K562 (cell line): ENCODE measurements at regions not wholly inside any gene's neighbourhood (a gene's known extent, or its start where the extent isn't known, plus 50 kb on each side); places are given as distances from the start of the nearest gene placed in this dataset.

Source experiments
- ATAC-seq: fragments of 200-7000 bp; cut with Tn5 transposase; 3 replicates; pipeline ENCODE4 v1.9.1; 2020; ENCODE audit warnings: moderate library complexity
- BruUV-seq: library from RNA; stranded (reverse); fragments of 400-500 nt; replicated peaks from 2 replicates; lab custom pipeline; 2021; lab: Mats Ljungman, UMichigan
- CTCF ChIA-PET: fragments of 300-600 bp; formaldehyde crosslinking; extraction: SDS; loops from one replicate; lab custom pipeline; 2021; ENCODE audit warnings: low intra/inter-chr PET ratio; lab: Yijun Ruan, JAX
- POLR2A ChIA-PET: fragments of 300-600, 350-650 bp; sonication (Branson Sonifier 250); formaldehyde crosslinking; extraction: SDS; loops from one replicate; lab custom pipeline; 2021; ENCODE audit warnings: antibody characterized with exemption, inconsistent platforms; lab: Yijun Ruan, JAX
- DNase-seq, 4 experiments: peaks; one replicate each; pipeline versions ENCODE4 v3.0.0 to v3.0.0-alpha.2; 2011 to 2018; ENCODE audit warnings: low spot score in 3 of 4, mixed read lengths in 3 of 4; ENCODE audit errors: extremely low read depth in 1 of 4
- FAIRE-seq: peaks from 2 replicates; lab custom pipeline; 2011; peaks lifted over from hg19 to GRCh38; lab: Jason Lieb, UNC
- H2AFZ ChIP-seq: 2 replicates; pipeline ENCODE4 v1.6.0; 2011; ENCODE audit warnings: low read depth, low read length, control low read depth, inconsistent platforms
- H3K27ac ChIP-seq: fragments of 200-600 bp; 3 replicates; pipeline ENCODE4 v1.8.0; 2011; ENCODE audit warnings: low read depth, mild to moderate bottlenecking, control low read depth, inconsistent platforms, low read length, moderate library complexity, mixed read lengths; ENCODE audit errors: extremely low read depth
- H3K27me3 ChIP-seq, 2 experiments: fragments of 300-600 bp in 1 of 2; 2 replicates in 1 of 2; 3 replicates in 1 of 2; pipeline versions ENCODE4 v1.6.0 to v1.8.0; 2011; ENCODE audit warnings: inconsistent platforms in 2 of 2, low read length in 2 of 2, mild to moderate bottlenecking in 1 of 2, mixed read lengths in 1 of 2, moderate library complexity in 1 of 2; ENCODE audit not compliant: control insufficient read depth in 2 of 2, insufficient read depth in 2 of 2
- H3K36me3 ChIP-seq: fragments of 300-600 bp; 3 replicates; pipeline ENCODE4 v1.8.0; 2011; ENCODE audit warnings: mild to moderate bottlenecking, low read length, inconsistent platforms; ENCODE audit not compliant: control insufficient read depth, insufficient read depth
- H3K4me1 ChIP-seq, 2 experiments: fragments of 200-600 bp in 1 of 2; replicated peaks in 1 of 2; 2 replicates in 1 of 2; 3 replicates in 1 of 2; pipeline versions ENCODE4 v1.5.1 to v1.8.0; 2011; ENCODE audit warnings: inconsistent platforms in 2 of 2, low read length in 2 of 2, mild to moderate bottlenecking in 1 of 2, mixed read lengths in 1 of 2, moderate library complexity in 1 of 2; ENCODE audit not compliant: control insufficient read depth in 2 of 2, insufficient read depth in 2 of 2
- H3K4me2 ChIP-seq: 2 replicates; pipeline ENCODE4 v1.6.1; 2011; ENCODE audit warnings: low read length, control low read depth, inconsistent platforms, mixed read lengths; ENCODE audit not compliant: insufficient read depth
- H3K4me3 ChIP-seq: fragments of 200-600 bp; sonication (generic), shearing (Covaris generic); 2 replicates; pipeline ENCODE4 v1.5.1; 2016; ENCODE audit warnings: control low read depth, inconsistent platforms
- H3K79me2 ChIP-seq: fragments of 200-600 bp; 3 replicates; pipeline ENCODE4 v1.8.0; 2011; ENCODE audit warnings: low read length, inconsistent platforms; ENCODE audit not compliant: control insufficient read depth, insufficient read depth
- H3K9ac ChIP-seq, 2 experiments: 2 replicates each; pipeline versions ENCODE4 v1.6.0 to v1.6.1; 2011; ENCODE audit warnings: low read depth in 2 of 2, low read length in 2 of 2, control low read depth in 1 of 2, inconsistent platforms in 1 of 2, mild to moderate bottlenecking in 1 of 2, mixed read lengths in 1 of 2; ENCODE audit not compliant: insufficient read depth in 1 of 2
- H3K9me1 ChIP-seq: one replicate; pipeline ENCODE4 v1.6.0; 2011; ENCODE audit warnings: inconsistent platforms, mild to moderate bottlenecking, low read length, moderate library complexity; ENCODE audit not compliant: control insufficient read depth, insufficient read depth
- H3K9me3 ChIP-seq: replicated peaks from 2 replicates; pipeline ENCODE4 v1.5.1; 2011; ENCODE audit warnings: low read depth, low read length, inconsistent platforms; ENCODE audit not compliant: control insufficient read depth, insufficient read depth
- H4K20me1 ChIP-seq: replicated peaks from 2 replicates; pipeline ENCODE4 v1.6.1; 2011; ENCODE audit warnings: low read length, inconsistent platforms, mixed read lengths; ENCODE audit not compliant: control insufficient read depth, insufficient read depth
- GABPB2 ChIP-seq: fragments of 250-450 bp; sonication (Bioruptor Pico); conservative IDR thresholded peaks from 2 replicates; pipeline ENCODE4 v1.5.1; 2021; ENCODE audit warnings: mild to moderate bottlenecking
- HNRNPLL ChIP-seq: fragments of 200-400 bp; formaldehyde crosslinking; IDR thresholded peaks from 2 replicates; pipeline ENCODE4 v1.6.1; 2017; ENCODE audit warnings: low read length, low read depth, mild to moderate bottlenecking; ENCODE audit not compliant: poor library complexity, severe bottlenecking
- NBN ChIP-seq: fragments of 450-650 bp; IDR thresholded peaks from 2 replicates; pipeline ENCODE4 v1.6.1; 2016; ENCODE audit warnings: low read depth, mild to moderate bottlenecking
- PHB ChIP-seq: fragments of 250-450 bp; sonication (Bioruptor Pico); IDR thresholded peaks from 2 replicates; pipeline ENCODE4 v1.5.0; 2021
- POLR2H ChIP-seq: IDR thresholded peaks from 2 replicates; pipeline ENCODE4 v1.6.1; 2016; ENCODE audit warnings: missing genetic modification characterization, low read depth, mild to moderate bottlenecking, control low read depth, missing compliant biosample characterization, moderate library complexity
- RBM25 ChIP-seq: fragments of 200-400 bp; formaldehyde crosslinking; IDR thresholded peaks from 2 replicates; pipeline ENCODE4 v1.6.1; 2018; ENCODE audit warnings: low read length, low read depth, moderate library complexity; ENCODE audit not compliant: severe bottlenecking
- TCFL5 ChIP-seq: fragments of 250-450 bp; sonication (Bioruptor Pico); conservative IDR thresholded peaks from 2 replicates; pipeline ENCODE4 v1.6.1; 2021; ENCODE audit warnings: mild to moderate bottlenecking, moderate library complexity, matching md5 sums
- TGIF2 ChIP-seq: sonication (generic); formaldehyde crosslinking; IDR thresholded peaks from 2 replicates; pipeline ENCODE4 v1.8.1; 2022; ENCODE audit warnings: mild to moderate bottlenecking, missing genetic modification reagents, moderate library complexity
- THRA ChIP-seq: fragments of 450-650 bp; IDR thresholded peaks from 2 replicates; pipeline ENCODE4 v1.6.1; 2017; ENCODE audit warnings: mild to moderate bottlenecking, moderate library complexity
- TRIM28 ChIP-seq: fragments of 450-650 bp; IDR thresholded peaks from 2 replicates; pipeline ENCODE4 v1.6.1; 2017
- U2AF2 ChIP-seq: fragments of 200-400 bp; formaldehyde crosslinking; optimal IDR thresholded peaks from 2 replicates; pipeline ENCODE3; 2017; ENCODE audit warnings: low read depth, mild to moderate bottlenecking, low read length
- YY1 ChIP-seq, 3 experiments: IDR thresholded peaks; 2 replicates each; pipeline ENCODE4 v1.6.1; 2011; ENCODE audit warnings: low read length in 2 of 3, mild to moderate bottlenecking in 2 of 3, moderate library complexity in 2 of 3, borderline replicate concordance in 1 of 3, control low read depth in 1 of 3, low read depth in 1 of 3; ENCODE audit not compliant: insufficient read depth in 3 of 3, insufficient replicate concordance in 2 of 3, control insufficient read depth in 1 of 3, insufficient read length in 1 of 3; ENCODE audit errors: extremely low read depth in 1 of 3
- ZNF592 ChIP-seq: fragments of 450-650 bp; IDR thresholded peaks from 2 replicates; pipeline ENCODE4 v1.6.1; 2017; ENCODE audit warnings: antibody characterized with exemption, mild to moderate bottlenecking
- WGBS: fragments of 100-300 bp; shearing (Covaris generic); methylation state at CpG from one replicate; pipeline ENCODE4 v1.1.6; 2016; ENCODE audit warnings: low coverage, mixed read lengths; ENCODE audit not compliant: insufficient coverage; ENCODE audit errors: missing lambda C conversion rate; 5-methylcytosine and 5-hydroxymethylcytosine counted together
- in situ Hi-C: fragments of 300-500 bp; cut with MboI; formaldehyde crosslinking; loops from 4 replicates; pipeline ENCODE4 v1.15.0; 2018; ENCODE audit warnings: inconsistent platforms, mixed read lengths
- intact Hi-C: fragments of 100-400 bp; cut with micrococcal nuclease; formaldehyde crosslinking; loops from 2 replicates; pipeline ENCODE4 v1.14.2; 2022
- TF ChIP-seq, protein P1 (sequence below): sonication (generic); IDR thresholded peaks from 2 replicates; pipeline ENCODE4 v1.6.1; 2016
- TF ChIP-seq, protein P2 (sequence below): sonication (generic); formaldehyde crosslinking; IDR thresholded peaks from 2 replicates; pipeline ENCODE4 v1.5.0; 2020; ENCODE audit warnings: missing genetic modification reagents

DNA sequence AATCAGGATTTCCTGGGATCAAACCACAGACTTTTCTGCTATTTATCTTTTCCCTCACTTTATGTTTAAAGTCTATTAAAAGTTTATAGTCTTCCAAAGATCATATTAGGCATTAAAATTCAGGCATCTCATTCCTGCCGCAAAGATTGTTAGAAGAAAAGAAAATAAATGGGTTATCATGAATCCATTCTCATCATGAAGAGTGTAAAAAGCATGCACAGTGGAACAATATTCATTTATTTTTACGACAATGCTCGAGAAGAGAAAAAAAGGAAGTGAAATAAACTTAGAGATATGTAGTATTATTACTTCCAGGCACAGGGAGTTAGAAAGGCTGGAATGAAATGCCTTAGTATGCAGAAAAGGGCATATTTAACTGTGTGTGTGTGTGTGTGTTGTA lies 213.7 kb upstream of the PLSCR5 start:
- CTCF ChIA-PET: no interaction called here
- no peak for TF ChIP-seq RBM25
- TF ChIP-seq THRA: no peak
- TF ChIP-seq, protein P1, sequence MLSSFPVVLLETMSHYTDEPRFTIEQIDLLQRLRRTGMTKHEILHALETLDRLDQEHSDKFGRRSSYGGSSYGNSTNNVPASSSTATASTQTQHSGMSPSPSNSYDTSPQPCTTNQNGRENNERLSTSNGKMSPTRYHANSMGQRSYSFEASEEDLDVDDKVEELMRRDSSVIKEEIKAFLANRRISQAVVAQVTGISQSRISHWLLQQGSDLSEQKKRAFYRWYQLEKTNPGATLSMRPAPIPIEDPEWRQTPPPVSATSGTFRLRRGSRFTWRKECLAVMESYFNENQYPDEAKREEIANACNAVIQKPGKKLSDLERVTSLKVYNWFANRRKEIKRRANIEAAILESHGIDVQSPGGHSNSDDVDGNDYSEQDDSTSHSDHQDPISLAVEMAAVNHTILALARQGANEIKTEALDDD: no peak
- TF ChIP-seq NBN: no peak
- TF ChIP-seq HNRNPLL: no peak
- no peak for TF ChIP-seq U2AF2
- TF ChIP-seq TGIF2 (CRISPR knock-in tag): no peak
- TF ChIP-seq POLR2H: no peak
- TF ChIP-seq TCFL5 (CRISPR knock-in tag): no peak
- TF ChIP-seq PHB (CRISPR knock-in tag): no peak
- TF ChIP-seq TRIM28: no peak
- TF ChIP-seq ZNF592: no peak
- TF ChIP-seq, protein P2, sequence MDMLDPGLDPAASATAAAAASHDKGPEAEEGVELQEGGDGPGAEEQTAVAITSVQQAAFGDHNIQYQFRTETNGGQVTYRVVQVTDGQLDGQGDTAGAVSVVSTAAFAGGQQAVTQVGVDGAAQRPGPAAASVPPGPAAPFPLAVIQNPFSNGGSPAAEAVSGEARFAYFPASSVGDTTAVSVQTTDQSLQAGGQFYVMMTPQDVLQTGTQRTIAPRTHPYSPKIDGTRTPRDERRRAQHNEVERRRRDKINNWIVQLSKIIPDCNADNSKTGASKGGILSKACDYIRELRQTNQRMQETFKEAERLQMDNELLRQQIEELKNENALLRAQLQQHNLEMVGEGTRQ (CRISPR knock-in tag): no peak
- no peak for TF ChIP-seq YY1 (IDR thresholded peaks at IDR 0.05; ENCODE audit: borderline replicate concordance in 1 of 3, control insufficient read depth in 1 of 3, extremely low read depth in 1 of 3, insufficient read depth in 3 of 3, insufficient read length in 1 of 3, insufficient replicate concordance in 2 of 3, low read depth in 1 of 3, low read length in 2 of 3)
- no peak for TF ChIP-seq GABPB2 (CRISPR knock-in tag)

More for the DNA sequence above, 213.7 kb upstream of the PLSCR5 start:
- Histone ChIP-seq H3K9me1 (no peaks in the 10 kb centered on the region), H3K79me2 (no peaks in the 10 kb centered on the region), H3K4me2 (no peak overlapping the region), H3K9ac (no peak overlapping the region), H2AFZ (no peak overlapping the region), H4K20me1 (no peaks in the 10 kb centered on the region), H3K27ac (no peak overlapping the region), H3K4me3 (no peak overlapping the region), H3K9me3 (no peaks in the 10 kb centered on the region), H3K36me3 (no peaks in the 10 kb centered on the region), H3K27me3 (no peaks in the 10 kb centered on the region), H3K4me1 (no peaks in the 10 kb centered on the region)
- 0% methylated on average over 3 of the region's 3 CpGs for WGBS
- FAIRE-seq: no peak
- in situ Hi-C loops: no loop called here
- POLR2A ChIA-PET: no interaction called here
- no peak for ATAC-seq
- intact Hi-C loops: no loop called here
- DNase-seq: no peak
- no TSS peak for BruUV-seq
